ENCODE measurements at regions not wholly inside any gene's neighbourhood (a gene's known extent, or its start where the extent isn't known, plus 50 kb on each side); places are given as distances from the start of the nearest gene placed in this dataset.

DNA sequence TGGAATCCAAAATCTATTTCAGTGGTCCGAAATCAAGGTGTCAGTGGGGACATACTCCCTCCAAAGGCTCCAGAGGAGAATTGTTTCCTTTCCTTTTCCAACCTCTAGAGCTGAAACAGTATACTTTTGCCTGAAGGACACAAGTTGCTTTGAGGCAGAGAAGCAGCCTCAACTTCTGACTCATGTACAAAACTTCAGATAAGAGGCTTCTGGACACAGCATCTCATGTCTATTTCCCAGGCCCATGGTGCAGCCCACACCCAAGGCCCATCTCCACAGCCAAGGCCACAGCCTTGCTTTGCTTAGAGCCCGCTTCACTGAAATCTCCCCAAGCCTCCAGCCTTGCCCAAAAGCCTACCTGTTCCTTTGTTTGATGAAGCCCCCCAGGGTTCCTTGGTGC lies 68.9 kb downstream of the ZNF467 start:
- TF ChIP-seq TAF1 (IDR thresholded peaks at IDR 0.05; ENCODE audit: borderline replicate concordance, insufficient read depth, low read length) (no peak), SIN3A (IDR thresholded peaks at IDR 0.05; ENCODE audit: borderline replicate concordance, insufficient read depth, low read length) (no peak), POLR2AphosphoS5 (IDR thresholded peaks at IDR 0.05; ENCODE audit: low read depth, low read length) (no peak), FOXP2 (optimal IDR thresholded peaks at IDR 0.05; ENCODE audit: borderline replicate concordance, extremely low read depth, extremely low read length, insufficient read depth) (no peak)
- TF ChIP-seq, protein P1, sequence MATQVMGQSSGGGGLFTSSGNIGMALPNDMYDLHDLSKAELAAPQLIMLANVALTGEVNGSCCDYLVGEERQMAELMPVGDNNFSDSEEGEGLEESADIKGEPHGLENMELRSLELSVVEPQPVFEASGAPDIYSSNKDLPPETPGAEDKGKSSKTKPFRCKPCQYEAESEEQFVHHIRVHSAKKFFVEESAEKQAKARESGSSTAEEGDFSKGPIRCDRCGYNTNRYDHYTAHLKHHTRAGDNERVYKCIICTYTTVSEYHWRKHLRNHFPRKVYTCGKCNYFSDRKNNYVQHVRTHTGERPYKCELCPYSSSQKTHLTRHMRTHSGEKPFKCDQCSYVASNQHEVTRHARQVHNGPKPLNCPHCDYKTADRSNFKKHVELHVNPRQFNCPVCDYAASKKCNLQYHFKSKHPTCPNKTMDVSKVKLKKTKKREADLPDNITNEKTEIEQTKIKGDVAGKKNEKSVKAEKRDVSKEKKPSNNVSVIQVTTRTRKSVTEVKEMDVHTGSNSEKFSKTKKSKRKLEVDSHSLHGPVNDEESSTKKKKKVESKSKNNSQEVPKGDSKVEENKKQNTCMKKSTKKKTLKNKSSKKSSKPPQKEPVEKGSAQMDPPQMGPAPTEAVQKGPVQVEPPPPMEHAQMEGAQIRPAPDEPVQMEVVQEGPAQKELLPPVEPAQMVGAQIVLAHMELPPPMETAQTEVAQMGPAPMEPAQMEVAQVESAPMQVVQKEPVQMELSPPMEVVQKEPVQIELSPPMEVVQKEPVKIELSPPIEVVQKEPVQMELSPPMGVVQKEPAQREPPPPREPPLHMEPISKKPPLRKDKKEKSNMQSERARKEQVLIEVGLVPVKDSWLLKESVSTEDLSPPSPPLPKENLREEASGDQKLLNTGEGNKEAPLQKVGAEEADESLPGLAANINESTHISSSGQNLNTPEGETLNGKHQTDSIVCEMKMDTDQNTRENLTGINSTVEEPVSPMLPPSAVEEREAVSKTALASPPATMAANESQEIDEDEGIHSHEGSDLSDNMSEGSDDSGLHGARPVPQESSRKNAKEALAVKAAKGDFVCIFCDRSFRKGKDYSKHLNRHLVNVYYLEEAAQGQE (IDR thresholded peaks at IDR 0.05; ENCODE audit: insufficient read depth in 1 of 2, low read depth in 2 of 2, low read length in 2 of 2): no peak

DNA sequence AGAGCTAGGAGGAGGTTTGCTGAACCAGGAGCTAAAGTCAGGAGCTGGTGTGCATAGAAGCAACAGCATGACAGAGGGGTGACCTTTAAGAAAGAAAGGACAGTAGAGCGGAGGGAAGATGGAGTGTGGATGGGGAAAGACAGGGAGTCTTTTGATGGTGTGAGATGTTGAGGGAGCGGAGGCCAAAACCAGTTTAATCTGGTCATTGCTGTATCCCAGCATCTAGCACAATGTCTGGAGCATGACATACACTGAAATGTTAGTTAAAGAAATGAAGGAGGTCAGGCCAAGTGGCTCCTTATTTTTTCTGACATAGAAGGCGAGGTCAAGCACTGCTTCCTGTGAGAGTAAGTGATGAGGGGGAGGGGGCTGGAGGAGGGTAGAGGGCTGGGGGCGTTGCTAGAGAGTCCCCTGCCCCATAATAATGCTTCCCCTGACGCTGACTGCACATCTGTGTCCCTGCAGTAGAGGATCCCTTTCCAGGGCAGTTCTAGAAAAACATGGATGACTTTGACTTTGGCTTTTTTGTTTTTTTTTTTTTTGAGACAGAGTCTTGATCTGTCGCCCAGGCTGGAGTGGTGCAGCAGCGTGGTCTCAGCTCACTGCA lies 70.2 kb downstream of the ZNF467 start:
- TF ChIP-seq, protein P1 (IDR thresholded peaks at IDR 0.05; ENCODE audit: insufficient read depth in 1 of 2, low read depth in 2 of 2, low read length in 2 of 2): no peak
- TF ChIP-seq SIN3A (IDR thresholded peaks at IDR 0.05; ENCODE audit: borderline replicate concordance, insufficient read depth, low read length): no peak
- no peak for TF ChIP-seq TAF1 (IDR thresholded peaks at IDR 0.05; ENCODE audit: borderline replicate concordance, insufficient read depth, low read length)
- no peak for TF ChIP-seq FOXP2 (optimal IDR thresholded peaks at IDR 0.05; ENCODE audit: borderline replicate concordance, extremely low read depth, extremely low read length, insufficient read depth)
- no peak for TF ChIP-seq POLR2AphosphoS5 (IDR thresholded peaks at IDR 0.05; ENCODE audit: low read depth, low read length)

DNA sequence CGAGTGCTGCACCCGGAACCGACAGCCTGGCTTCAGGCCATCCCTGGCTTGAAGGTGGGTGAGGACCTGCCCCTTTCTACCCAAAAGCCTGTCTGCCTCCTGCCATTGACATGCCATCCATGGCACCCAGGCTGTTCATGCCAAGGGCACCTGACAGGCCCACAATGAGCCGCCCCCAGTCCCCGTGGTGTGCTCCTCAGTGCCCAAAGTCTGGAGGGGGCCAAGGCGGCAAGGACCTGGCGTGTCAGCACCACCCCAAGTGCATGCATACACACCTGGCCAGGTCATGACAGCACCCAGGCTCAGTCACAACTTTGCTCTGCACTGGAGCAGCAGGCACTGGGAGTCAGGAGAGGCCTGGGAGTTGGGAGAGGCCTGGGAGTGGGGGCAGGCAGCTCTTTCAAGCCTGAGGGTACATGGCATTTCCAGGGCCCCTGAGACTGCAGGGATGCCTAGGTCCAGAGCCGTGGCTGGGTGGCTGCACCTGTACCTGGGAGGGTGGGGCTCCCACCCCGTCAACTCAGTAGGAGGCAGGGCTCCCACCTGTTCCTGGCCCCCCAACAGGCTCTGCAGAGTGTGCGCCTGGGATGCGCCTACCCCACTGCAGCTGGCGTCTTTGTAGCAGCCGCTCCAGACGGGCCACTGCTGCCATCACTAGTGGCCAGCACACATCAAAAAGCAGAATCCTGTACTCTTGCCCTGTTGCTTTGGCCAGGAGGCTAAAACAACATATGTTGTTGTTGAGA lies 71.7 kb downstream of the ZNF467 start:
- no peak for TF ChIP-seq FOXP2 (optimal IDR thresholded peaks at IDR 0.05; ENCODE audit: borderline replicate concordance, extremely low read depth, extremely low read length, insufficient read depth)
- no peak for TF ChIP-seq SIN3A (IDR thresholded peaks at IDR 0.05; ENCODE audit: borderline replicate concordance, insufficient read depth, low read length)
- TF ChIP-seq, protein P1 (IDR thresholded peaks at IDR 0.05; ENCODE audit: insufficient read depth in 1 of 2, low read depth in 2 of 2, low read length in 2 of 2): no peak
- TF ChIP-seq POLR2AphosphoS5 (IDR thresholded peaks at IDR 0.05; ENCODE audit: low read depth, low read length): no peak
- TF ChIP-seq TAF1 (IDR thresholded peaks at IDR 0.05; ENCODE audit: borderline replicate concordance, insufficient read depth, low read length): no peak

DNA sequence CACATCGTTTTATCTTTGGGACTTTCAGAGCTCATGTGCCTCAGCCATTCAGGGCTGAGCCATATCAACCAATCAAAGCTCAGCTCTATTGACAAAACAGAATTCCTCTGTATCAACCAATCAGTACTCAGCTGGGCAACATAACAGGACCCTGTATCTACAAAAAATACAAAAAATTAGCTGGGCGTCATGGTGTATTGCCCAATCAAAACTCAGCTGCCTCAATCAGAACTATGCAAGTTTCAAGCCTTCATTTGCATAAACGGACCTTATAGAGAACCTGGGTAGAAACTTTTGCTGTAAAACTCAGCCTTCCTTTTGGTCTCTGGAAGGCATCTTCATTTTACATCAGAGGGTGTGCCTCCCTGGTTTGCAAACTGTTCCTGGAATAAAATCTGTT lies 77.1 kb downstream of the ZNF467 start:
- TF ChIP-seq, protein P1 (IDR thresholded peaks at IDR 0.05; ENCODE audit: insufficient read depth in 1 of 2, low read depth in 2 of 2, low read length in 2 of 2): no peak
- TF ChIP-seq POLR2AphosphoS5 (IDR thresholded peaks at IDR 0.05; ENCODE audit: low read depth, low read length) (no peak), SIN3A (IDR thresholded peaks at IDR 0.05; ENCODE audit: borderline replicate concordance, insufficient read depth, low read length) (no peak), FOXP2 (optimal IDR thresholded peaks at IDR 0.05; ENCODE audit: borderline replicate concordance, extremely low read depth, extremely low read length, insufficient read depth) (no peak), TAF1 (IDR thresholded peaks at IDR 0.05; ENCODE audit: borderline replicate concordance, insufficient read depth, low read length) (no peak)

Data from PFSK-1 (cell line).